ENCODE measurements at regions not wholly inside any gene's neighbourhood (a gene's known extent, or its start where the extent isn't known, plus 50 kb on each side); places are given as distances from the start of the nearest gene placed in this dataset.

- TF ChIP-seq CTCF (IDR thresholded peaks at IDR 0.05) (no peak), POLR2A (IDR thresholded peaks at IDR 0.05) (no peak)
These were observed 1505.1 kb upstream of the SLC10A2 start for GRCh38 chr13:104571161-104571892.

All from lower leg skin (tissue), 3 donors.